GM21786 (cell line): ENCODE measurements at regions not wholly inside any gene's neighbourhood (a gene's known extent, or its start where the extent isn't known, plus 50 kb on each side); places are given as distances from the start of the nearest gene placed in this dataset.
"Not testable (repeated sequence)": the region's sequence is repeated elsewhere in the genome, so short reads cannot be mapped to it uniquely, and the experiment has no call there.

ENCODE experiments used
- ATAC-seq: cut with Tn5 transposase; IDR thresholded peaks from one replicate; pipeline ENCODE4 v1.9.1; 2021; ENCODE audit not compliant: unreplicated experiment

DNA sequence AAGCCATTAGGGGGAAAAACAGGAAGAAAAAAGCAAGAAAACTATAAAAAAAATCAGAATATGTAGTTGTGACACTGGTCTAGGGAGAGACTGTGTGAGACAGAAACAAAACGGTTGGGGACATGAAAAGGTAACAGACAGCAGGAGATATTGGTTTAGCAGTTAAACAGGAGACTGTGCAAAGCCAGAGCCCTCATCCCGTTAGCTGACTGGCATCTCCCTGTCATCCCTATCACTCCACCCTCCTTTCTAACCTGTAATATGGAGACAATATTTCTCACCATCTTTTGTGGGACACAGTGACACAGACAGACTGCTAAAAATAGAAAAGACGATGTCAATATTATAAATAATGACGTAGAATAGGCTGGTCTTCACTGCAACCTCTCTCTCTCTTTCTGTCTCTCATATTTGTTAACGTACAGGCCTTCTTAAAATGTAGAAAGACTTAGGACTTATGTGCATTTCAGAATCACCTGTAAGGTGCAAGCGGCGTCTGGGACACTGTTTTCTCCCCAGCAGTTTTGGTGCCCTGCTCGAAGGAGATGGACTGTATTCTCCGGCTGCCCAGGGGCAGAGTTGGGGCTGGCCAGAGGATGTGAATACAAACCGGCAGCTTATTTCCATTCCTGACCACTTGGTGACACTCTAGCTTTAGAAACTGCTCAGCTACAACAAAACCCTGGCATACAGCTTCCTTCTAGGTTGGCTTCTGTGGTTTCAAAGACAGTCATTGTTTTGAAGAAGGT, 190.6 kb downstream of the MAT2B start:
- ATAC-seq, result peak; percentile 96

DNA sequence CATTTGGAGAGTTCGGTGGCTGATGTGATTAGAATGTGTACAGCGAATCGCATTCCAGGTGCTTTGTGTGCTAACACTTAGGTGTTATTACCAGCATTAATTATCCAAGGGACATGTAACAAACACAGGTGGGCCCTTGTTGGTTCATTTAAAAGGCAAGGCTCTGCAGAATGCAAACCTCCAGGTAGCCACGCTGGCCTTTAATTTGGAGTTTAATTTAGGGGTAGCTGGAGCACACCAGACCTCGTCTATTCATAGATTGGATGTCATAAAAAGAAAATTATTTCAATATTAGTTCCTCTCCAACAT, 191.1 kb downstream of the MAT2B start:
- ATAC-seq, result no peak

DNA sequence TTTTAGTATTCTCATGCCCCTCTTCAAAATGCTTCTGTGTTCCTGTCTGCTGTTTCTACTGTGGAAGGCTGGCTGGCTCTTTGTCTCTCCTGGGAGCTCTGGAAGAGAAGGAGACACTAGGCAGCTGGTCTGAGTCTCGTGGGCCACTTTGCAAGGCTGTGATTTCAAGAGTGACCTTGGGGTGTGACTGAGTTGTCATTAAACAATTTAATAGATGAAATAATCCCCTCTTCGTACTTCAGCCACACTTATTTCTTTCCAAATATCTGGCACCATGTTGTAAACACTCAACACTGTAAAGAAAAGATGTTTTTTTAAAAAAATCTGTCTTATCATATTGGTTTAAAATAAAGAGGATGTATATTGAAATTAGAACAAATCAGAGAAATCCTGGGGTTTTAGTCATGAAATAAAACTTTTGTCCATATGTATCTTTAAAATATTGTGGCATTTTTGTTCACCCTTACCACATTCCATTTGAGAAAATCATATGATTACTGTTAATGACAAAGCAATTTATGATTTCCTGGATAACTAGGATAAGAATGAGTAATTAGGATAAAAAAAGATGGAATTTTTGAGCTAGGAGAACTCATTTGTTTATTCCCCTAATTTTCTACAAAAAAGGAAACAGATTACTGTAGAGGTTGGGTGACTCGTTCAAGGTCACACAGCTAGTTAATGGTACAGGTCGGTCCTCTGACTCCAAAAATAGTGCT, 200.8 kb downstream of the MAT2B start:
- ATAC-seq, result no peak

DNA sequence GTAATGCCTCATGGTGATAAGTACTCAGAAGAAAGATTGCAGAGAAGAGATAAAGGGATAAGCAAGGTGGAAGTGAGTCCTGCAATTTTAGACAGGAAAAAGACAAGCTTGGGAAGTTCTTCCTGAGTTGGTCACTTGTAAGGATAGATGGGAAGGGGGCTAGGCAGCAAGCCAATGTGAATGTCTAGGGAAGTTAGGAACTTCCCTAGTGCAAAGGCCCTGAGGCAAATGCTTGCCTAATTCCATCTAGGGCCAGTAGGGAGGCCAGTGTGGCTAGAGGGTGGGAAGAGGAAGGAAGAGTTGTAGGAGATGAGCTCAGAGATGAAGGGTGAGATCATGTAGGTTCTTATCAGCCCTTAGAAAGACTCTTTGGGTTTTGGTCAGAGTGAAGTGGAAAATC, 206.6 kb downstream of the MAT2B start:
- no peak for ATAC-seq

DNA sequence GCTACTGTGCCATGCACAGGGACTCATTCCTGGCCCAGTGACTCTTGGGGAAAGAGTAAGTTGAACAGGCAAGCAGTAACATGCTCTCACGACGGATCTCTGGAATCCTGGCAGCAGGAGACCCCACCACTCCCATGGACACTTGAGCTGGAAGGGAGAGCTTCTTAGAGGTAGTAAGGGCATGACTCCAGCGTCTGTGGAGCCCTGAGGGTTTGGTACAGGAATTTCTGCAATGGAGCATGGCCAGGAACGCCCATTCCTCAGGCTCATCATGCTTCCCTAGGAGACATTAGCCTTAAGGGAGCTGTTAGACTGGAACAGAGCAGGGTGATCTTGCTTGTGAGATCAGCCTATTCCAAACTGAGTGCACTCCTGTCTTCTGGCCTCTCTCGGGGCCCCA, 212.9 kb downstream of the MAT2B start:
- no peak for ATAC-seq

DNA sequence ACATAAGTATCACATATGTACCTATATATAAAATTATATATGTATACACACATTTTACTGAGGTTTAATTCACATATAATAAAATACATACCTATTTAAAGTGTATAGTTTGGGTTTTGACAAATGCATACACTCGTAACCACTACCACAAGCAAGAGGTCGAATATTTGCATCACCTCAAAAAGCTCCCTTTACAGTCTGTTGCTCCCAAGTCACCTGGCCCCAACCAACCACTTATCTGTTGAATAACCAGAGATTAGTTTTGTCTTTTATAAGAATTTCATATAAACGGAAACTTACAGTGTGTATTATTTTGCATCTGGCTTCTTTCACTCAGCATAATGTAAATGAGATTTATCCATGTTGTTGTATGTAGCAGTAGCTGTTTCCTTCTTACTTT, 218.9 kb downstream of the MAT2B start:
- no peak for ATAC-seq

DNA sequence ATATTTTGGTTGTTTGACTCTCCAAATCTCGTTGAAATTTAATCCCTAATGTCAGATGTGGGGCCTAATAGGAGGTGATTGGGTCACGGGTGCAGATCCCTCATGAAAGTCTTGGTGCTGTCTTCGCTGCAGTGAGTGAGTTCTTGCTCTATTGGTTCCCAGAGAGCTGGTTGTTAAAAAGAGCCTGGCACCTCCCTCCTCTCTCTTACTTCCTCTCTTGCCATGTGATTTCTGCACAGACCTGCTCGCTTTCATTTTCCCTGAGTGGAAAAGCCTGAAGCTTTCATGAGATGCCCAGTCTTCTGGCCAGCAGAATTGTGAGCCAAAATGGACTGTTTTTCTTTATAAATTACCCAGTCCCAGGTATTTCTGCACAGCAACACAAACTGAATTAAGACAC, 221.6 kb downstream of the MAT2B start:
- peak; percentile 95 for ATAC-seq

DNA sequence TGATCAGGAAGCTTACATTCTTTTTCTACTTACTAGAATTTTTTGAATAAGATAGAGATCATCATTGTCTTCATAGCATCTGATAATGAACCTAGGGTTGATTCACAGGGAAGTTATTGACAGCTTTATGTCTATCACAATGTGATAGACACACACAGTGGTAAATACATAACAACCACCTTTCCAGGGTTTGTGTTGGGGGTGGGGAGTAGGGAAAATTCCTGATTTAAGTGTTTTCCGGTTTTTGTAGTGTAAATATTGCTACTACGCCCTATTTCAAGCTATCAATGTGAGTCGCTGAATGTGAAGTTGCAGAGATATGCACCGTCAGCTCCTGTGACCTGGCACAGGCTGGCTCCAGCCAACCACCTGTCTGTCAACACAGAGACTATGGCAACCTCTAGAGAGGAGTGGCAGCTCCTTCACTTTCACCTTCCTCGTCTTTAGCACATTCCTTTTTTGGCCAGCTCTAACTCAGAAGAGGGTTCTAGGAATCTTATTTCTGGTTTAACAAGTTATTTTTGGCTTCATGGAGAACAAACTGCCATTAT, 224.9 kb downstream of the MAT2B start:
- ATAC-seq, result no peak

DNA sequence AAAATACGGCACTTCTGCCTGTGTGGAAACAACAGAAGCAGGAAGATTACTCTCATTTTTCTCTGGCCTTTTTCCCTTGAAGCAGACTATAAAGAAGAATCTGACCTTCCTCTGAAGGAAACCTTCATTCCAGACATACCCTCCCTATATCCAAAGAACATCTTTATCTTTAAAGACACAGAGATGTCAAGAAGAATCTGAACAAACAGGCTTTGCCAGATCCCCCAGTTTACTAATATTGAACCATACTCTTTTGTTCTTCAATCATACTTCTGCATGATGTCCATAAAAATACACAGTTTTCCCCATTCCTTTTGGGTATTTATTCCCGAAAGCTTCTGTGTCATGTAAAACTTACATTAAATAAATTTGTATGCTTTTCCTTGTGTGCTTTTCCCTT, 225.8 kb downstream of the MAT2B start:
- ATAC-seq, result no peak

DNA sequence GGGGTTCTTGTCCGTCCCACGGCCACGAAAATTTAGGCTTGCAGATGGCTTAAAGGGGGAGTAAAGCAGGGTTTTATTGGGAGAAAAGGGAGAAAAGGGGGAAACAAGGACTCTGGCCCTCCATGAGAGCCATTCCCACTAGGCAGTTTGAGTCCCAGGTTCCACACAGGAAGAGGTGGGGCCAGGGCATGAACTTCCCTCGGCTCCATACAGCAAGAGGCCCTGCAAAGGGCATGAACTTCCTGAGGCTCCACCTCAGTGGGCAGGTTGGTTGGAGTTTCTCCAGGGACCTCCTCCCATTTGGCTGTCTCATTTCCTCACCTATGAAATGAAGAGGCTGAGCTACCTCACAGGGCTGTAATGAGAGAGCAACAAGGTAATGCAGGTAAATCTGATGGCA, 229.7 kb downstream of the MAT2B start:
- no peak for ATAC-seq

DNA sequence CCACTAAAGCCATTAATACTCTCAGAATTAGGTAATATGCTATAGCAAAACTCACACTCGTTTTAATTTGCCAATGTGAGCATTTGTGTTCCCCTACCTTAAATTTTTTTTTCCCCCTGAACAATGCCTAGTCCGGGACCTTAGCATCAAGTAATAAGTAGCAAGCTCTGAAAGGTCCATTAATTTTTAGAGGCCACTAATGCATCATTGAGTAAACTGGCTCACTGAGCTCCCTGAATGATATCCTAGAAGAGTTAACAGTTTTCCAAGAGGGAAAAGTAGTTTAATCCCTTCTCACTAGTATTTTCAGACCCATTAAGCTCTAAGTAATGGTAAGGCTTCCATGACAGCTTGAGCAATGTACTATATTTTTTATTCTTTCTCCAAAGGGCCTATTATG, 242.2 kb downstream of the MAT2B start:
- ATAC-seq, result no peak

DNA sequence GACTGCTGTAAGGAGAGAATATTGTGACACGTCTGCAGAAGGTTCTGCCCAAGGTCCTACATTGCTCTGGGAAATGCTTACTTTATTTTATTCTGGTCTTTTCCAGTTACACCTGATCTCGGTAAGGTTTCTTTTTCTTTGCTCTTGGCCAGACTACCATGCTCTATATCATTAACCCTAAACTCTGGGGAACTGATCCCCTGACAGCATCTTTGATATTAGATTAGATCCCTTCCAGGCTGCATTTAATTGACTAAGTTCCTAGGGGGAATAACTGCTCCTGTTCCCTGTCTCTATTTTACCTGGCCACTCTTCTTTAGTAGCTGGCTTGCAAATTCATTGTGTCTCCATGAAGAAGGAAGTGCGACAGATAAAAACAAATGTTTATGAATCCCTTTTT, 243.5 kb downstream of the MAT2B start:
- ATAC-seq, result no peak

DNA sequence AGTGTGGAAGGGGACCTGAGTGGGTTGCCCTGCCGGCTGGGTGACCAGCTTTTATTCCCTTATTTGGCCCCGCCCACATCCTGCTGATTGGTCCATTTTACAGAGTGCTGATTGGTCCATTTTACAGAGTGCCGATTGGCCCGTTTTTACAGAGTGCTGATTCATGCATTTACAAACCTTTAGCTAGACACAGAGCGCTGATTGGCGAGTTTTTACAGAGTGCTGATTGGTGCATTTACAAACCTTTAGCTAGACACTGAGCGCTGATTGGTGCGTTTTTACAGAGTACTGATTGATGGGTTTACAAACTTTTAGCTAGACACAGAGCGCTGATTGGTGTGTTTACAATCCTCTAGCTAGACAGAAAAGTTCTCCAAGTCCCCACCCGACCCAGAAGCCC, 245.0 kb downstream of the MAT2B start:
- ATAC-seq, result not testable (repeated sequence)

DNA sequence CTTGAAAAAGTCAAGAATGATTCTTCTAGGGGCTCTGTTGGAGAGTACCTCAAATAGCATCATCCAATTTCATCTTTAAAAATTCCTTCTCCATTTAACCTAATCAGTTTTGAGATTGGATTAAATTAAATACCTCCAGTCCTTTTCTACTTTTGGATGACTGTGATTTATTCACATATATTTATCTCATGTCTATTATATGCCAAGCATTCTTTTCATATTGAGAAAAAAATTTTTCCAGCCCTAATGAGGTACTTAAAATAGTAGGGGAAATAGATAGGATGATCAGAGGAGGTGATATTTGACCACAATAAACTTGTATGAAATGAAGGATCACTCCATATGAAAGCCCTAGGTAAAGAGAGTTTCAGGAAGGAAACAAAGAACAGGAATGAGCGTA, 250.1 kb downstream of the MAT2B start:
- ATAC-seq, result no peak

DNA sequence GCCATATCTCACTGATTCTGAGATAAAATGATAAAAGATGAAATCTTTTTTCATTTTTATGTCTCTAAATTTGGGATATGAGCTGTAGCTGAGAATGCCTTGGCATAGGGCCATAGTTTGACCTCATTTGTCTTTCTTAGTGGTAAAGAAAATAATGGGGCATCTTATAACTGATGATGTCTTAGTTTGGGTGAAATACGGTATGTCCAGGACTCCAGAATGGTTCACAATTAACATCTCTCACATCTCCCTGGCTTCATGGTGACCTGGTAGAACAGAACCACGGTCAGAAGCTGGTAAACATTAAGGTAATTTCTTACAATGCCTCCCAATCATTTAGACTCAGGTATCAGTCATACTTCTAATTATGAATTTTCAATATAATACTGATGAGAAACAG, 250.8 kb downstream of the MAT2B start:
- ATAC-seq, result no peak

DNA sequence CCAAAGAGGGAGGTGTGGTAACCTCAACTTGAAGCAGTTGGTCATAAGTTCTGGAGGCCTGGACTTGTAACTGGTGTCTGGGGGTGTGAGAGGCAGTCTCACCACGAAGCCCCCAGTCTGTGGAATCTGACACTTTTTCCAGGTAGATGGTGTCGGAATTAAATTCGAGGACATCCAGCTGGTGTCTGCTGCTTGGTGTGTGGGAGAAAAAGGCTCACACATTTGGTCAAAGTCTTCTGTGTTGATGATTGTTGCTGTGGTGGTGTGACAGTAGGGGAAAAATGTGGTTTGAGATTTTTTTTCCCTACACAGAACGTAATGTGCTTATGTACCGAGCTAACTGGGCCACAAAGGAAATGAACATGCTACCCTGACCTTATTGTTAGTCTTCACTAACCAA, 251.9 kb downstream of the MAT2B start:
- no peak for ATAC-seq

DNA sequence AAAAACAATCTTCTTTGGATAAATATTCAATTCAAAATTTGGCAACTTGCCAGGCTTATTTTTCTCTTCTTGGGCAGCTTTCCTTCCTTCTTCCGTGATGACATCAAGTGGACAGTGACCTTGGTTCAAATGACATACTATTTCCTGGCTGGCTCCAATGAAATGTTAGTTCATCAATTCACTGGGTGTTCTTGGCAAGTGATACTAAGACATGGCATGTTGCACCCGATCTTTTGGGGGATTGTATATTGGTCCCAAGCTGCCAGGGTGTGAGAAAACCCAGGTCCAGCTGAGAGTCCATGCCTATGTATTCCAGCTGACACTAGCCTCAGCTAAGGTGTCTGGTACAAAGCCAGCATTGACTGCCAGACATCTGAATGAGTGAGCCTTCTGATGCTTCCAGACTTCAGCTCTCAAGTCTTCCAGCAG, 252.9 kb downstream of the MAT2B start:
- ATAC-seq, result no peak

DNA sequence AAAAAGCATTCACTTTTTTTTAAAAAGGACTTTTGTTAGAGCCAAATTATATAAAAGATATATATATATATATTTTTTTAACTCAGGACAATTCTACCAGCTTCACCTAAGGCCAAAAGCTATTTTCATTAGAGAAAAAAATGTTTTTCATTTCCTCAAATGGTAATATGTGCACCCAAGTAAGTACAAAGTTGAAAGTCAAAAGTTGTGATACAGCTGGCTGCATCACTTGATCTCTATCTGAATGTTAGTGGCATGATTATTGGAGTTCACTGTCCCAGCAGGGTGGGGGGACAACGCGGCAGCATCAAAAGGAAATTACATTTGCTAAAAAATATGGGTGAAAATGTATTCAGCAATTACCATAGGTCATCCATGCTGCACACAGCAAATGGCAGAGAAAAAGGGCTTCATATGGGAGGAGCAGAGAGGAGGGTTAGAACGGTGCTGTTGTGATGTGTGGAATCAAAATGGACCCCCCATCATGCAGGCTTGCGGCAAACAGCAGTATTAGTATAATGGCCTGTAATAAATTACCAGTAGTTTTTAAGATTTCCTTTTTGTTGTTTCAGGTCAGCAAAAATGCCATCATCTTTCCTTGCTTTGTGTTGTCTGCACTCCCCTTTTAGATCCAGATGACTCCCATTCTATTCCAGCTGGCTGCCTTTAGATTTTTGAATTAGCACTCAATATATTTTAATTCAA, 253.7 kb downstream of the MAT2B start:
- no peak for ATAC-seq

DNA sequence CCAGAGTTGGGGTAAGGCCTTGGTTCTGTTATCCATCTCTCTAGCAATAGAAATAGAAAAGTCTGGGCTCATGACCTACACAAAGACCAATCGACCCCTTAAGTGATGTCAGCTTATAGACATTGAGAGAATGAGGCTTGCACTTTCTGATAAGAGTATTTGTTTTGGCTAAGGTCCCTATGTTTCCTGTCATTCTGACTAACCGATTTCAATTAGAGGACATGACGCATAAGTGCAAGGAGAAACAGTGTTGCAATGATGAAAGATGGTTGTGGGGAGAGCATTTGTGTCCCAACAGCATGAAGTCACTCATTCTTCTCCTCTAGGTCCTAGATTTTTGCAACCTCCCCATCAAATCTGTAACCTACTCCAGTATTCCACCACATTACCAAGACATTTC, 255.1 kb downstream of the MAT2B start:
- no peak for ATAC-seq

DNA sequence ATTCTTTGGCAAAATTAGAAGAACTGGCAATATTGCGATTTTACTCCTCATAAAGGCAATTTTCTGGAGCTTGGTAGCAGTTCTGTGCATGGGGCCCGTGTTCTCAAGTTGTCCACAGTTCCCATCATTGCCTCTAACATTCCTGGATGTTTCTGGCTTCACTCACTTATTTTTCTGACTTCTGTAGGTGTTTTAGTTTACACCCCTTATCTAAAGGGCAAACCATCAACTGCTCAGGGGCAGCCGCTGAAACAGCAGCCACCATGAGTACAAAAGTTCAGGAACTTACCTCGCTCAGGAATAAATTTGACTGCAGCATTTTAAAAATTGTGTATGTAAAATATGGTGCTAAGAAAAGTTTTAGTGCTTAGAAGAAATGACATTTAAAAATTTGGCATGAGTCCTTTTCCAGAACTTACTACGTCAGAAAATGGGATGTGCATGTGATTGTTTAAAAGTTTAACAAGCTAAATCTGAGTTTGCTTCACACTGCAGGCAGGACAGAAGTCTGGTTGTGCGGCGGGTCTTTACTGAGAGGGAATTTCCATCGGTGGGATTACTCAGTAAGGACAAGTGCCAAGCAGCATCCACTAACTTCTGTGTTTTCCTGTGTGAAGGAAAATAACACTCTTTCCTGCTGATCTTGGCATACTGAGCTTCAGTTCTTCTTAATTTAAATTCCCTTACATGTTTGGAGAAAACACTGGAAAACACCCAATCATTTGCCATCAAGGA, 261.7 kb downstream of the MAT2B start:
- no peak for ATAC-seq

DNA sequence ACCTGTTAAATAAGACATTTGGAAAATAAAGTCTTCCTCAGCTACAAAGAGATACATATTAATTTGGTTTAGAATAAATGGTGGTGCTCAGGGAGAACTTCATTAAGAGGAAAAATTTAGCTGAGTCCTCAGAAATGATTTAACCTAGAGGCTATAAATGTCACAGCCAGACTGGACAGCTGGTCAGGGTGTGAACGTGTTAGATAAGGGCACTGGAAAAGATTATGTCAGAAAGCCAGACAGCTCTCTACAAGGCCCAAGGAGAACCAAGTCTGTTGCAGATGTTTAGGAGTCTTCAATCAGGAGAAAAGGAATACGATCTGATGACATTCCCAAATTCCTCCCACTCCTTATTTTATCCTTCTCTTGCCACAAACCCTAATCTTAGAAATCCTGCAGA, 265.2 kb downstream of the MAT2B start:
- ATAC-seq, result no peak
